ENCODE measurements at regions not wholly inside any gene's neighbourhood (a gene's known extent, or its start where the extent isn't known, plus 50 kb on each side); places are given as distances from the start of the nearest gene placed in this dataset.

- H3K27ac ChIP-seq (ENCODE audit: extremely low read depth, low read depth, low read length), result no peak overlapping the region
- CTCF ChIA-PET, result no interaction called here
- TF ChIP-seq ZNF621 (tag by site-specific recombination; IDR thresholded peaks at IDR 0.05) (no peak), ZNF24 (tag by site-specific recombination; IDR thresholded peaks at IDR 0.05) (no peak), ZIC2 (tag by site-specific recombination; IDR thresholded peaks at IDR 0.05) (no peak), ZNF670 (tag by site-specific recombination; IDR thresholded peaks at IDR 0.05; ENCODE audit: low read depth) (no peak), ZNF202 (tag by site-specific recombination; IDR thresholded peaks at IDR 0.05; ENCODE audit: borderline replicate concordance) (no peak), ZNF837 (tag by site-specific recombination; IDR thresholded peaks at IDR 0.05) (no peak), ZNF23 (tag by site-specific recombination; IDR thresholded peaks at IDR 0.05; ENCODE audit: borderline replicate concordance) (no peak), SCRT1 (tag by site-specific recombination; IDR thresholded peaks at IDR 0.05; ENCODE audit: borderline replicate concordance) (no peak), ZNF211 (tag by site-specific recombination; IDR thresholded peaks at IDR 0.05; ENCODE audit: low read depth) (no peak), ZFP41 (tag by site-specific recombination; IDR thresholded peaks at IDR 0.05; ENCODE audit: borderline replicate concordance) (no peak), ZNF121 (tag by site-specific recombination; IDR thresholded peaks at IDR 0.05) (no peak), MZF1 (tag by site-specific recombination; IDR thresholded peaks at IDR 0.05; ENCODE audit: borderline replicate concordance) (no peak), HOXC10 (CRISPR knock-in tag; IDR thresholded peaks at IDR 0.05) (no peak), MEIS1 (CRISPR knock-in tag; IDR thresholded peaks at IDR 0.05; ENCODE audit: borderline replicate concordance) (no peak)
- TF ChIP-seq, protein P1, sequence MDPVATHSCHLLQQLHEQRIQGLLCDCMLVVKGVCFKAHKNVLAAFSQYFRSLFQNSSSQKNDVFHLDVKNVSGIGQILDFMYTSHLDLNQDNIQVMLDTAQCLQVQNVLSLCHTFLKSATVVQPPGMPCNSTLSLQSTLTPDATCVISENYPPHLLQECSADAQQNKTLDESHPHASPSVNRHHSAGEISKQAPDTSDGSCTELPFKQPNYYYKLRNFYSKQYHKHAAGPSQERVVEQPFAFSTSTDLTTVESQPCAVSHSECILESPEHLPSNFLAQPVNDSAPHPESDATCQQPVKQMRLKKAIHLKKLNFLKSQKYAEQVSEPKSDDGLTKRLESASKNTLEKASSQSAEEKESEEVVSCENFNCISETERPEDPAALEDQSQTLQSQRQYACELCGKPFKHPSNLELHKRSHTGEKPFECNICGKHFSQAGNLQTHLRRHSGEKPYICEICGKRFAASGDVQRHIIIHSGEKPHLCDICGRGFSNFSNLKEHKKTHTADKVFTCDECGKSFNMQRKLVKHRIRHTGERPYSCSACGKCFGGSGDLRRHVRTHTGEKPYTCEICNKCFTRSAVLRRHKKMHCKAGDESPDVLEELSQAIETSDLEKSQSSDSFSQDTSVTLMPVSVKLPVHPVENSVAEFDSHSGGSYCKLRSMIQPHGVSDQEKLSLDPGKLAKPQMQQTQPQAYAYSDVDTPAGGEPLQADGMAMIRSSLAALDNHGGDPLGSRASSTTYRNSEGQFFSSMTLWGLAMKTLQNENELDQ (tag by site-specific recombination; IDR thresholded peaks at IDR 0.05; ENCODE audit: low read depth), result no peak
- POLR2A ChIA-PET, result no interaction called here
- no peak overlapping the region for H3K4me3 ChIP-seq (ENCODE audit: low read depth, low read length)
- H3K4me1 ChIP-seq (ENCODE audit: control insufficient read depth, insufficient read depth, low read length), result no peaks in the 10 kb centered on the region
- no peaks in the 10 kb centered on the region for H3K9me3 ChIP-seq (ENCODE audit: control insufficient read depth, insufficient read depth, low read depth, low read length)
- H3K36me3 ChIP-seq (ENCODE audit: control insufficient read depth in 2 of 2, insufficient read depth in 1 of 2, low read length in 2 of 2), result no peaks in the 10 kb centered on the region
Measured at GRCh38 chr2:15756882-15757819, 165.5 kb downstream of the DDX1 start.

DNA sequence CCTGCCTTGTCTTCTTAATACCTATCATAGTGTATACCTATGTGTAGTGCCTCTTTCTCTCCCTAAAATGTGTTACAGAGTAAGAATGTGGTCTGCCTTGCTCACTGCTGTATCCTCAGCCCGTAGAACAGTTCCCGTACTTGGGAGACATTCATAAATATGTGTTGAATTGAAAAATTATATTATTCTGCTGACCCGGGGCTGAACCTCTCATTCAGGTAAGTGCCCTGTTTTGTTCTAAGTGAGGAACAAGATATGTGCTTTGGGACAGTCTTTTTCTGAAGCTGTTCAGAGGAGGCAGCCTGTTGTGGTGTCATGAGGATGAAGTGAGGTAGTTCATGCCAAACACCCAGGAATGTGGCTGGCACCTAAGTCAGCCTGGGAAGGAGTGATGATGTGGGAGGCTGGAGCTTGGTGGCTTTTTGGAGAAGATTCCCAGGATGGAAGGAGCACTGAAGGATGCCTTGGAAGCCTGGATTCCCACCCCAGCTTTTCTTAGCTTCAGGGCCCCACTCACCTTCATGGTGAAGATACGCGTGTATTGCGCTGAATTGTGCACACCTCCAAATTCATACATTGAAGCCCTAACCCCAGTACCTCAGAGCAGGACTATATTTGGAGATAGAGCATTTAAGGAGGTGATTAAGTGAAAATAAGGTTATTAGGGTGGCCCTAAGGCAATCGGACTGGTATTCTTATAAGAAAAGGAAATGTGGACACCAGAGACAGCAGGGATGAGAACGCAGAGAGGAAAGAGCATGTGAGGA is 166.3 kb downstream of the DDX1 start:
- H3K36me3 ChIP-seq (ENCODE audit: control insufficient read depth in 2 of 2, insufficient read depth in 1 of 2, low read length in 2 of 2), result no peaks in the 10 kb centered on the region

More for the DNA sequence above, 166.3 kb downstream of the DDX1 start:
- POLR2A ChIA-PET, result no interaction called here
- no peaks in the 10 kb centered on the region for H3K4me1 ChIP-seq (ENCODE audit: control insufficient read depth, insufficient read depth, low read length)
- H3K9me3 ChIP-seq (ENCODE audit: control insufficient read depth, insufficient read depth, low read depth, low read length), result no peaks in the 10 kb centered on the region
- no peak overlapping the region for H3K27ac ChIP-seq (ENCODE audit: extremely low read depth, low read depth, low read length)
- H3K4me3 ChIP-seq (ENCODE audit: low read depth, low read length), result no peak overlapping the region
- TF ChIP-seq, protein P2, sequence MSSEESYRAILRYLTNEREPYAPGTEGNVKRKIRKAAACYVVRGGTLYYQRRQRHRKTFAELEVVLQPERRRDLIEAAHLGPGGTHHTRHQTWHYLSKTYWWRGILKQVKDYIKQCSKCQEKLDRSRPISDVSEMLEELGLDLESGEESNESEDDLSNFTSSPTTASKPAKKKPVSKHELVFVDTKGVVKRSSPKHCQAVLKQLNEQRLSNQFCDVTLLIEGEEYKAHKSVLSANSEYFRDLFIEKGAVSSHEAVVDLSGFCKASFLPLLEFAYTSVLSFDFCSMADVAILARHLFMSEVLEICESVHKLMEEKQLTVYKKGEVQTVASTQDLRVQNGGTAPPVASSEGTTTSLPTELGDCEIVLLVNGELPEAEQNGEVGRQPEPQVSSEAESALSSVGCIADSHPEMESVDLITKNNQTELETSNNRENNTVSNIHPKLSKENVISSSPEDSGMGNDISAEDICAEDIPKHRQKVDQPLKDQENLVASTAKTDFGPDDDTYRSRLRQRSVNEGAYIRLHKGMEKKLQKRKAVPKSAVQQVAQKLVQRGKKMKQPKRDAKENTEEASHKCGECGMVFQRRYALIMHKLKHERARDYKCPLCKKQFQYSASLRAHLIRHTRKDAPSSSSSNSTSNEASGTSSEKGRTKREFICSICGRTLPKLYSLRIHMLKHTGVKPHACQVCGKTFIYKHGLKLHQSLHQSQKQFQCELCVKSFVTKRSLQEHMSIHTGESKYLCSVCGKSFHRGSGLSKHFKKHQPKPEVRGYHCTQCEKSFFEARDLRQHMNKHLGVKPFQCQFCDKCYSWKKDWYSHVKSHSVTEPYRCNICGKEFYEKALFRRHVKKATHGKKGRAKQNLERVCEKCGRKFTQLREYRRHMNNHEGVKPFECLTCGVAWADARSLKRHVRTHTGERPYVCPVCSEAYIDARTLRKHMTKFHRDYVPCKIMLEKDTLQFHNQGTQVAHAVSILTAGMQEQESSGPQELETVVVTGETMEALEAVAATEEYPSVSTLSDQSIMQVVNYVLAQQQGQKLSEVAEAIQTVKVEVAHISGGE (tag by site-specific recombination; conservative IDR thresholded peaks at IDR 0.05; ENCODE audit: low read depth), result no peak
- TF ChIP-seq ZNF114 (tag by site-specific recombination; IDR thresholded peaks at IDR 0.05) (no peak), ZNF664 (tag by site-specific recombination; IDR thresholded peaks at IDR 0.05) (no peak), ZNF701 (tag by site-specific recombination; IDR thresholded peaks at IDR 0.05) (no peak), ZSCAN16 (tag by site-specific recombination; IDR thresholded peaks at IDR 0.05) (no peak), ZNF747 (tag by site-specific recombination; IDR thresholded peaks at IDR 0.05) (no peak), ZNF654 (tag by site-specific recombination; IDR thresholded peaks at IDR 0.05; ENCODE audit: low read depth) (no peak), SCRT1 (tag by site-specific recombination; IDR thresholded peaks at IDR 0.05; ENCODE audit: borderline replicate concordance) (no peak), ZNF837 (tag by site-specific recombination; IDR thresholded peaks at IDR 0.05) (no peak), ZNF600 (tag by site-specific recombination; IDR thresholded peaks at IDR 0.05) (no peak), CTCF (tag by site-specific recombination; IDR thresholded peaks at IDR 0.05) (no peak)
- CTCF ChIA-PET, result no interaction called here
